Erythroblast (primary cell): ENCODE measurements at regions not wholly inside any gene's neighbourhood (a gene's known extent, or its start where the extent isn't known, plus 50 kb on each side); places are given as distances from the start of the nearest gene placed in this dataset.

Source experiments
- DNase-seq, 2 experiments: peaks; one replicate each; lab custom pipeline; 2025; lab: John Stamatoyannopoulos, UW
- GATA1 ChIP-seq: IDR thresholded peaks from 2 replicates; pipeline ENCODE4 v1.6.1; 2011; ENCODE audit warnings: low read depth, mild to moderate bottlenecking, control low read depth, low read length, moderate library complexity
- POLR2A ChIP-seq: IDR thresholded peaks from 2 replicates; pipeline ENCODE4 v1.6.1; 2011; ENCODE audit warnings: mild to moderate bottlenecking, low read length

DNA sequence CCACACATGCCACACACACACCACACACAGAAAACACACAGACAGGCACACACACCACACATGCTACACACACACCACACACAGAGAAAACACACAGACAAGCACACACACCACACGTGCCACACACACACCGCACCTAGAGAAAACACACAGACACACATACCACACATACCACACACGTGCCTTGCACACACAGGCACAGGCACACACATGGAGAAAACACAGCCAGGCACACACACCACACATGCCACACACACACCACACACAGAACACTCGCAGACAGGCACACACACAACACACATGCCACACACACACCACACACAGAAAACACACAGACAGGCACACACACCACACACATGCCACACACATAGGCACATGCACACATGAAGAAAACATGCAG is 242.1 kb upstream of the MYT1L start:
- no peak for DNase-seq
- TF ChIP-seq POLR2A: no peak
- no peak for TF ChIP-seq GATA1

GRCh38 chr2:2572393-2573204 is 241.5 kb upstream of the MYT1L start:
- DNase-seq: no peak
- TF ChIP-seq GATA1 (no peak), POLR2A (no peak)

GRCh38 chr2:2571301-2572150 is 240.5 kb upstream of the MYT1L start:
- no peak for DNase-seq
- TF ChIP-seq POLR2A (no peak), GATA1 (no peak)

DNA sequence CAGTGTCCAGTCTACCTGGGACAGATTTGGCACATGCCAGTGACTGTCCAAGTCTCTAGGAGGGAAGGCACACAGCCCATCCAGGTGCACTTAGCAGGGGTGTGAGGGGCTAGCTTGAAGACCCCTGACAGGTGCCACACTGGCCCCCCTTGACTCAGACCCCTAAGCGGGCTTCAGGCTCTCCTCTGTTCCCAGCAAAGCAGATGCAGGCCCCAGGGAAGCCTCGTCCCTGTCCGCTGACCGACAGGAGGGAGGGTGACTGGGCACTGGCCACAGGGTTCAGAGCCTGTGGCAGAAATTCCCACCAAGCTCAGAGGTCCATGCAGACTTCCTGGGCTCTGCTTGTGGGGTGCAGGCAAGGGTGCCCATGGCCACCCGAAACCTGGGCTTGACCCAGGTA is 239.8 kb upstream of the MYT1L start:
- TF ChIP-seq GATA1: no peak
- TF ChIP-seq POLR2A: no peak
- DNase-seq: no peak

GRCh38 chr2:2570360-2570759 is 239.3 kb upstream of the MYT1L start:
- TF ChIP-seq GATA1 (no peak), POLR2A (no peak)
- no peak for DNase-seq

GRCh38 chr2:2569836-2570235 is 238.8 kb upstream of the MYT1L start:
- no peak for DNase-seq
- TF ChIP-seq POLR2A: no peak

- no peak for DNase-seq
- TF ChIP-seq POLR2A: no peak
- no peak for TF ChIP-seq GATA1
Observed at GRCh38 chr2:2569306-2569705, 238.2 kb upstream of the MYT1L start.

GRCh38 chr2:2568411-2568810 is 237.3 kb upstream of the MYT1L start:
- no peak for DNase-seq
- TF ChIP-seq GATA1: no peak
- no peak for TF ChIP-seq POLR2A

DNA sequence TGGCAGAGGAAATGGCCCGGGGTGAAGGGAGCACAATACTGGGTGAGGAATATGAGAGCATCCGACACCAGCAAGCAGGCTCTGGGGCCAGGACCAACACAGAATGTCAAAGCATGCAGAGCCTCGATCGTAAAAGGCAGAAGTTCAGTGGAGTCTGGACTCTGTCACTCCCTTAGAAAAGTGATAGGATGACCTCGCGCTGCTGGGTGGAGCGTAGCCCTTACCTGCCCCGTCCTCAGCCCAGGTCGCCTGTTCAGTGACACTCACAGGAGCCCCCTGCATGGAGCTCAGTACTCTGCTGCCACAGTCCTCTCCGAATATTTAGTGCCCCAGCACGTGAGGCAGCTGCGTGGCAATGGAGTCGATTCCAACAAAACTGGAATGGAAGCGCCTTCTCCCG is 236.7 kb upstream of the MYT1L start:
- no peak for DNase-seq
- no peak for TF ChIP-seq POLR2A
- no peak for TF ChIP-seq GATA1

GRCh38 chr2:2566396-2567323 is 235.6 kb upstream of the MYT1L start:
- DNase-seq: no peak
- TF ChIP-seq GATA1 (no peak), POLR2A (no peak)

DNA sequence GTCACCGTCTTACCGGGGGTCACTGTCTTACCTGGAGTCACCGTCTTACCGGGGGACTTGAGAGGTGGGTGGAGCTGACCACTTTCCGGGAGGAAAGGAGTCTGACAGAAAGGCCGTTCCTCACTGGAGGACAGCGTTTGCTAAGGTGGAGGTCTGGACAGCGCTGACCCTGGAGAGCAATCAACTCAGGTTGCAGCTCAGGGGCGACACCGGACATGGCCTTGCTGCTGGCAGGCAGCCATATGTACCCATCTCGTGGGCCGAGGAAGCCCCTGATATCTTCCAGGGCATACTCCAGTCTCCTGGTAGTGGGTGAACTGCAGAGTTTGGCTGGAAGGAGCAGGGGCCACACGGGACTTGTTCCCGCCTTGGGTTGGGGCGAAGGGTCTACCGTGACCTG is 234.6 kb upstream of the MYT1L start:
- DNase-seq: no peak
- TF ChIP-seq GATA1 (no peak), POLR2A (no peak)

DNA sequence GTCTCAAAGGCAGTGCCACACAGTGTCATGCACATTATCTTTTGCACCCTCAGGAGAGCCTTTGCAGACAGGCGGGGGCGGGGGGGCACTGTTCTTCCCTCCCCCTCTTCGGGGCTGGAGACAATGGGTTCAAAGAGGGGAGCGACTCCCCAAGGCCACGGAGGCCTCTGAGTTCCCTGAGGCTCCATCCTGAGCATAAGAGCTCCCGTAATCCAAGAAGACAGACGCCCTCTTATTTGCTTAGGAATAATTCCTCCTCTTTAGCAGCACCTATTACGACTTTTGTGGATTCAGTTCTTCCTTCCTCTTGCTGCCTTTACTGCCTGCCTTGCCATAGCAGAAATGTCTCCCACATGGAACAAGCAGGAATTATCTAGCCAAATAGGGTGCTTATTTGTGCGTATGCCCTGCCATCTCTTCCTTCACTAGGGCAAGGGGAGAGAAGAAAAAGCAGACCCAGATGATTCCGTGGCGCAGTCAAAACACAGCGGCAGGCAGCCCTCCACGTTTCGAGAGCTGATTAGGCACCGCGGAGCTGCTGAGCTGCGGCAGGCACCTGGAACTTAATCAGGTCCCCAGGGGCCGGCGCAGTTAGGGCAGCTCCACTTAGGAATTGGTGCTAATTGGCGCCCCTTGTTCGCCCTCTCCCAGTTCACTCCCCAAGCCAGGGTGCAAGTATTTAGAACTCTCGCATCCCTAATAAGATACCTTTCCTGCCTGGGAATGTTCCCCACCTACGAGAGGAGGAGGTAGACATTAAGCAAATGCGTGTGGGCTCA is 233.4 kb upstream of the MYT1L start:
- no peak for TF ChIP-seq GATA1
- no peak for TF ChIP-seq POLR2A
- no peak for DNase-seq
